Large intestine (tissue), 3 donors: ENCODE measurements at regions not wholly inside any gene's neighbourhood (a gene's known extent, or its start where the extent isn't known, plus 50 kb on each side); places are given as distances from the start of the nearest gene placed in this dataset.

Experiments
- DNase-seq, 2 donors: peaks; one replicate each; pipeline versions ENCODE4 v3.0.0 to v3.0.0-alpha.2; 2013
- H3K27ac ChIP-seq: one replicate; pipeline ENCODE4 v1.5.1; 2013; ENCODE audit warnings: low read length
- H3K27me3 ChIP-seq: 2 replicates; pipeline ENCODE4 v1.6.1; 2013; ENCODE audit warnings: low read length; ENCODE audit not compliant: control insufficient read depth, insufficient read depth
- H3K36me3 ChIP-seq: 2 replicates; pipeline ENCODE4 v1.6.1; 2013; ENCODE audit warnings: low read length; ENCODE audit not compliant: control insufficient read depth, insufficient read depth
- H3K4me1 ChIP-seq: one replicate; pipeline ENCODE4 v1.6.1; 2013; ENCODE audit warnings: low read length; ENCODE audit not compliant: control insufficient read depth, insufficient read depth
- H3K4me3 ChIP-seq: one replicate; pipeline ENCODE4 v1.5.1; 2013; ENCODE audit warnings: low read length
- H3K9me3 ChIP-seq: one replicate; pipeline ENCODE4 v1.6.1; 2013; ENCODE audit warnings: mild to moderate bottlenecking, low read depth, low read length, moderate library complexity; ENCODE audit not compliant: control insufficient read depth
- WGBS: methylation state at CpG from one replicate; pipeline ENCODE4 v1.1.5; 2013; ENCODE audit warnings: low lambda C conversion rate; ENCODE audit not compliant: insufficient coverage; 5-methylcytosine and 5-hydroxymethylcytosine counted together

DNA sequence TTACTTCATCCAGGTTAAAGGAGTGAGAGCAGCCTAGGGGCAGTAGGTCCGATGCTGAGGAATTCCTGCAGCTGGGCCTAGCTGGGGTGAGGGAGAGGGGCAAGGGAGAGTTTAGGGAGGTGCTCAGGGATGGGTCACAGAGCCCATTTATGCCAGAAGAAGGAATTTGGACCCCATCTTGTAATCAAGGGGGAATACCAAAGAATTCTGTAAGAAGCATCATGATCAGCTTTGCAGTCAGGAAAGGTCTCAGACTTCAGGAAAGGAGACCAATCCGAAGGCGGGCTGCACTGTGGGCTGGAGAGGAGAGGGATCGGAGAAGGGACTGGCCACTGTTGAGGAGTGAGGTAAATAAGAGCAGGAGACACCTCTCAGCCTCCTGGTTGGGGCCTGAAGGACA is 566.6 kb upstream of the MGMT start:
- Histone ChIP-seq H3K27ac (no peak overlapping the region), H3K36me3 (no peaks in the 10 kb centered on the region), H3K9me3 (peaks cover 2% of the 10 kb centered on the region), H3K4me1 (no peaks in the 10 kb centered on the region), H3K4me3 (no peak overlapping the region), H3K27me3 (peaks cover 33% of the 10 kb centered on the region)
- no CpG with 5 or more reads among the region's 4 CpGs for WGBS
- no peak for DNase-seq

GRCh38 chr10:128901236-128901635 is 565.8 kb upstream of the MGMT start:
- H3K36me3 ChIP-seq: no peaks in the 10 kb centered on the region
- no peaks in the 10 kb centered on the region for H3K4me1 ChIP-seq
- peaks cover 2% of the 10 kb centered on the region for H3K9me3 ChIP-seq
- no peak overlapping the region for H3K4me3 ChIP-seq
- peaks cover 33% of the 10 kb centered on the region for H3K27me3 ChIP-seq
- no peak for DNase-seq
- H3K27ac ChIP-seq: no peak overlapping the region

DNA sequence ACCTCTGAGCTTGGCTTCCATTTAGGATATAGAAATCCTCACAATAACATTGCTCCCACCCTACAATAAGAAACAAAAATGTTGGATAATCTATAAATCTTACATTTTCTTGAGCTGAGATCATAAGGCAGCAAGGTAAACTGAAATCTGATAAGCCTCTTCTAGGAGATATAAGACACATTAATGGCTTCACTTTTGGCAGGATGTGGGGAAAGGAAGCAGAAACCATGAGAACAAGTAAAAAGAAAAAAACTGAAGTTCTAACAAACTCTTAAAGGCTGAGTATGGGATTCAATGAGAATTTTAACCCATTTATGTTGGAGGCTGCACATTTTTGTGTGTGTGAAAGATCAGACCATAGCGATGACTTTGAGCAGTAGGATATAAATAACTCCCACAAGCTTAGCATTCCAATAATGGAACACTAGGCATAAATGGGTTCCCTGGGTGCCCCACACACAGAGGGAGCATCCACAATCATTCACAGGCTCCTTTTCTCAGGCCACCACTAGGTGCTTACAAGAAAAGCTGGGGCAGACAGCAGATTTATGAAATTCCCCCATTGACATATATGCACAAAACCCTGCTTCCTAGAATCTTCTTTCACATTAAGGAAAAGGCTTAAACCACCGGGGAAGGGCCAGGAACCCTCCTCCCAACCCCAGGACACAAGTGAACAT is 564.9 kb upstream of the MGMT start:
- no peak overlapping the region for H3K27ac ChIP-seq
- peaks cover 28% of the 10 kb centered on the region for H3K27me3 ChIP-seq
- no peak for DNase-seq
- no peaks in the 10 kb centered on the region for H3K36me3 ChIP-seq
- no peak overlapping the region for H3K4me3 ChIP-seq
- no CpG with 5 or more reads among the region's 2 CpGs for WGBS
- no peaks in the 10 kb centered on the region for H3K4me1 ChIP-seq
- peaks cover under 1% of the 10 kb centered on the region for H3K9me3 ChIP-seq

- H3K27ac ChIP-seq: no peak overlapping the region
Measured at GRCh38 chr10:128907155-128907941, 559.7 kb upstream of the MGMT start.

GRCh38 chr10:128908099-128908498 is 558.9 kb upstream of the MGMT start:
- Histone ChIP-seq H3K4me3 (no peak overlapping the region), H3K36me3 (no peaks in the 10 kb centered on the region), H3K9me3 (no peaks in the 10 kb centered on the region), H3K27ac (no peak overlapping the region), H3K4me1 (no peaks in the 10 kb centered on the region), H3K27me3 (no peaks in the 10 kb centered on the region)
- 77% methylated on average over 3 of the region's 6 CpGs for WGBS
- DNase-seq: no peak

More at GRCh38 chr10:128907155-128907941, 559.7 kb upstream of the MGMT start:
- Histone ChIP-seq H3K36me3 (no peaks in the 10 kb centered on the region), H3K9me3 (no peaks in the 10 kb centered on the region), H3K27me3 (no peaks in the 10 kb centered on the region), H3K4me1 (no peaks in the 10 kb centered on the region), H3K4me3 (no peak overlapping the region)
- no peak for DNase-seq
- WGBS: 89% methylated on average over 1 of the region's 20 CpGs

GRCh38 chr10:128908499-128908898 is 558.5 kb upstream of the MGMT start:
- no peak for DNase-seq

DNA sequence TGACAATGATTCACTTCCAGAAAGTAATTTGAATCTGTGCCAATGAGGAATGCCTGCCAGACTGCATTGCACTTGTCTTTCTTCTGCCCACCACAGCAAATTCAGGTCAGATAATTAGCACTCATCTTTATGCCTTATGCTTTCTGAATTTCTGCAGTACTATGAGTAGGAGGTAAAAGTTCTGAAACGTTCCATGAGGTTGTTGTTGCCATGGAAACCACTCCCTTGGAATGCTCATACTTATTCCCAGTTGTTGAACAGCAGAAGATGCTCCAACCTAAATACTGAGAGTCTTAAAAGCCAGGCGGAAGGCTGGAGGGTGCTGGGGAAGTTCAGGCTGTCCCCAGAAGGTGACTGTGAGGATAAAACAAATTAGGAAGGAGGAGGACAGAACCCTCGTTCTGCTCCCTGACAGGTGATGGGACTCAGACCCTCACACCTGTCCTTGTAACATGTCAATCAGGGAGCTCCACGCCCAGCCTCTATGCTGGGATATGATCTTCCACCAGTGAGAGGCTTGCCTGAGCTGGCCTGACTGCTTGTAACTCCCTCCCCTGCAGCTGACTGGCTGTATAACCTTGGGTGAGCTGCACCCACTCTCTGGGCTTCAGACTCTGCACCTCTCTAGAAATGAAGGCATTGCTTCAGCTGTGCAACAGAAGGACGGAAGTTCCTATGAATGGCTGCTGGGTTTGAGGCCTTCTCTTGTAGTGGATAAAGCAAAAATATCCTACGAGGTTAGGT is 554.3 kb upstream of the MGMT start:
- Histone ChIP-seq H3K36me3 (no peaks in the 10 kb centered on the region), H3K4me3 (no peak overlapping the region), H3K4me1 (no peaks in the 10 kb centered on the region), H3K27me3 (no peaks in the 10 kb centered on the region), H3K9me3 (no peaks in the 10 kb centered on the region), H3K27ac (no peak overlapping the region)
- no peak for DNase-seq
- no CpG with 5 or more reads among the region's 6 CpGs for WGBS

More at GRCh38 chr10:128908499-128908898, 558.5 kb upstream of the MGMT start:
- 20% methylated on average over 2 of the region's 4 CpGs for WGBS
- H3K27ac ChIP-seq: no peak overlapping the region
- H3K36me3 ChIP-seq: no peaks in the 10 kb centered on the region
- H3K9me3 ChIP-seq: no peaks in the 10 kb centered on the region
- H3K4me1 ChIP-seq: no peaks in the 10 kb centered on the region
- H3K27me3 ChIP-seq: no peaks in the 10 kb centered on the region
- no peak overlapping the region for H3K4me3 ChIP-seq

DNA sequence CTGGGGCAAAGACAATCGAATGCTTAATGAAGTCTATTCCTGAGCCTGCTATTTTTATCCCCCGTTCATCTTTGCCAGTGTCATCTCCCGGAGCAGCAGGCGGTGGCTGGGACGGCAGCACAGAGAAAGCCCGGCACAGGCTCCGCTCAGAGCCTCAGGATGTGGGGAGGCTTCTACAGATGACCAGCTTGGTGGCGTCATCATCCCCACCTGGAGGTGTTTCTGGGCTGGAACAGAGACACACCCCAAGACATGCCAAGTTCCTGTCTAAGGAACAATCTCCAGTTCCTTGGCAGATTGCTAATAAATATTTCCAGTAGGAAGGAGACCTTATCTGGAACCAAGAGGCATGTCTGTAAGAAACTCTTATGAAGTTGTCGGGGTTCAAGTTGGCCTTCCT is 552.4 kb upstream of the MGMT start:
- DNase-seq: no peak
- no peaks in the 10 kb centered on the region for H3K4me1 ChIP-seq
- no peaks in the 10 kb centered on the region for H3K36me3 ChIP-seq
- H3K4me3 ChIP-seq: no peak overlapping the region
- no peaks in the 10 kb centered on the region for H3K9me3 ChIP-seq
- no peaks in the 10 kb centered on the region for H3K27me3 ChIP-seq
- H3K27ac ChIP-seq: no peak overlapping the region
- 71% methylated on average over 1 of the region's 9 CpGs for WGBS

GRCh38 chr10:128915630-128916029 is 551.4 kb upstream of the MGMT start:
- DNase-seq: no peak
- no peaks in the 10 kb centered on the region for H3K36me3 ChIP-seq
- H3K4me1 ChIP-seq: no peaks in the 10 kb centered on the region
- no peaks in the 10 kb centered on the region for H3K9me3 ChIP-seq
- no CpG with 5 or more reads among the region's 10 CpGs for WGBS
- no peak overlapping the region for H3K27ac ChIP-seq
- H3K27me3 ChIP-seq: no peaks in the 10 kb centered on the region
- H3K4me3 ChIP-seq: no peak overlapping the region

DNA sequence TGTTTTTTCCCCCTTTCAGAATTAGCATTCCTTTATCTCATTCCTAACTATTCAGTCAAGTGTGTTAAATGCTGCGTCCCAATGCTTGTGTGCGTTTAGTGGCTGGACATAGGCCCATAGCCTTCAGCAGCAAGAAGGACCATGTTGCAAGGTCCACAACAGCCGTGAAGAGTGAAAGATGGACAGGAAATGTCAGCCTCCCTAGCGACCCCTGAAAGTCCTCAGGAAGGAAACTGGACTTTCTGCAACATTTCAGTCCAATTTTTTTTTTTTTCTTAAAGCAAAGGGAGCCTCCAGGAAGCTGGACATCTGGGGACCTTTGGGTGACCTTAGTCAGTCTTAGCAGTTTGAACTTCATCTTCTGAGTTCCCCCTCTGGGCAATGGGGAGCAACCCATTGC is 550.7 kb upstream of the MGMT start:
- Histone ChIP-seq H3K36me3 (no peaks in the 10 kb centered on the region), H3K27ac (no peak overlapping the region), H3K4me1 (no peaks in the 10 kb centered on the region), H3K9me3 (no peaks in the 10 kb centered on the region), H3K4me3 (no peak overlapping the region), H3K27me3 (no peaks in the 10 kb centered on the region)
- WGBS: no CpG with 5 or more reads among the region's 4 CpGs
- no peak for DNase-seq
